ENCODE measurements at regions not wholly inside any gene's neighbourhood (a gene's known extent, or its start where the extent isn't known, plus 50 kb on each side); places are given as distances from the start of the nearest gene placed in this dataset.

DNA sequence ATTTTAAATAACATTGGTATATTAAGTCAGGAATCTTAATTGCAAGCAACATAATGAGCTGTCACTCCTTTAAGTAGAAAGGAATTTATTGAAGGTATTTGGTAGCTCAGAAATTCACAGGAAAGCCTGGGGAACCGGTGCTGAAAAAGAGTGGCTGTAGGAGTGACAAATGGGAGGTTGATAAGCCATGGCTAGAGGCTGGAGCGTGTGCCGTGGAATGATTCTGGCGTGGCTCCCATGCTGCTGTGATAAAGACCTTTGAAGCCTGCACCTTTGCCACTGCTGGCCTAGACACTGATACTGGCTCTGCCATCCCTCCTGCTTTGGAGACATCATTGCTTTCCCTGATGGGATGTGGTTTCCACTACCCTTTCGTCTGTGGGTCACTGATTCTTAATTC lies 65.7 kb upstream of the ATG10 start:
- TF ChIP-seq RCOR1 (IDR thresholded peaks at IDR 0.05; ENCODE audit: insufficient replicate concordance, low read length), result no peak
- no peak for TF ChIP-seq CEBPB (IDR thresholded peaks at IDR 0.05; ENCODE audit: low read depth, low read length)
- TF ChIP-seq BHLHE40 (IDR thresholded peaks at IDR 0.05; ENCODE audit: low read depth, low read length), result no peak
- TF ChIP-seq POLR2A (IDR thresholded peaks at IDR 0.05; ENCODE audit: low read depth, low read length), result no peak
- no peak for TF ChIP-seq MXI1 (IDR thresholded peaks at IDR 0.05; ENCODE audit: borderline replicate concordance, low read depth, low read length)
- TF ChIP-seq CHD1 (IDR thresholded peaks at IDR 0.05; ENCODE audit: low read depth, low read length), result no peak
- TF ChIP-seq RAD21 (IDR thresholded peaks at IDR 0.05; ENCODE audit: low read length), result no peak
- TF ChIP-seq, protein P1, sequence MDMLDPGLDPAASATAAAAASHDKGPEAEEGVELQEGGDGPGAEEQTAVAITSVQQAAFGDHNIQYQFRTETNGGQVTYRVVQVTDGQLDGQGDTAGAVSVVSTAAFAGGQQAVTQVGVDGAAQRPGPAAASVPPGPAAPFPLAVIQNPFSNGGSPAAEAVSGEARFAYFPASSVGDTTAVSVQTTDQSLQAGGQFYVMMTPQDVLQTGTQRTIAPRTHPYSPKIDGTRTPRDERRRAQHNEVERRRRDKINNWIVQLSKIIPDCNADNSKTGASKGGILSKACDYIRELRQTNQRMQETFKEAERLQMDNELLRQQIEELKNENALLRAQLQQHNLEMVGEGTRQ (IDR thresholded peaks at IDR 0.05; ENCODE audit: low read depth, low read length), result no peak
- TF ChIP-seq RFX5 (IDR thresholded peaks at IDR 0.05; ENCODE audit: low read depth, low read length), result no peak
- TF ChIP-seq, protein P2, sequence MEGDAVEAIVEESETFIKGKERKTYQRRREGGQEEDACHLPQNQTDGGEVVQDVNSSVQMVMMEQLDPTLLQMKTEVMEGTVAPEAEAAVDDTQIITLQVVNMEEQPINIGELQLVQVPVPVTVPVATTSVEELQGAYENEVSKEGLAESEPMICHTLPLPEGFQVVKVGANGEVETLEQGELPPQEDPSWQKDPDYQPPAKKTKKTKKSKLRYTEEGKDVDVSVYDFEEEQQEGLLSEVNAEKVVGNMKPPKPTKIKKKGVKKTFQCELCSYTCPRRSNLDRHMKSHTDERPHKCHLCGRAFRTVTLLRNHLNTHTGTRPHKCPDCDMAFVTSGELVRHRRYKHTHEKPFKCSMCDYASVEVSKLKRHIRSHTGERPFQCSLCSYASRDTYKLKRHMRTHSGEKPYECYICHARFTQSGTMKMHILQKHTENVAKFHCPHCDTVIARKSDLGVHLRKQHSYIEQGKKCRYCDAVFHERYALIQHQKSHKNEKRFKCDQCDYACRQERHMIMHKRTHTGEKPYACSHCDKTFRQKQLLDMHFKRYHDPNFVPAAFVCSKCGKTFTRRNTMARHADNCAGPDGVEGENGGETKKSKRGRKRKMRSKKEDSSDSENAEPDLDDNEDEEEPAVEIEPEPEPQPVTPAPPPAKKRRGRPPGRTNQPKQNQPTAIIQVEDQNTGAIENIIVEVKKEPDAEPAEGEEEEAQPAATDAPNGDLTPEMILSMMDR (conservative IDR thresholded peaks at IDR 0.05; ENCODE audit: low read depth, low read length), result no peak
- no peak for TF ChIP-seq NFE2L2 (IDR thresholded peaks at IDR 0.05; ENCODE audit: low read depth, low read length)
- TF ChIP-seq FOS (IDR thresholded peaks at IDR 0.05; ENCODE audit: low read depth, low read length), result no peak
- Histone ChIP-seq H4K8ac (ENCODE audit: low read depth in 2 of 2, low read length in 2 of 2) (no peak overlapping the region), H3K27me3 (ENCODE audit: control insufficient read depth, insufficient read depth, low read length) (no peaks in the 10 kb centered on the region; the same call in 1 of the 2 replicates), H4K5ac (ENCODE audit: low read depth, low read length) (no peak overlapping the region), H2BK15ac (ENCODE audit: low read depth, low read length) (no peak overlapping the region), H2BK20ac (ENCODE audit: low read depth, low read length) (no peak overlapping the region), H3K4me3 (ENCODE audit: insufficient read depth, low read depth, low read length) (no peak overlapping the region), H2AK5ac (ENCODE audit: low read depth, low read length) (peak overlapping the region; percentile 58; the same call in 1 of the 2 replicates), H3K9ac (ENCODE audit: low read depth, low read length) (no peak overlapping the region), H2AFZ (replicated peaks; ENCODE audit: low read length, poor library complexity) (no peak overlapping the region), H3K9me1 (ENCODE audit: insufficient read depth, low read length) (peaks cover 6% of the 10 kb centered on the region; the same call in 1 of the 2 replicates), H2BK120ac (ENCODE audit: low read depth, low read length) (no peak overlapping the region), H3K4me2 (ENCODE audit: low read depth, low read length) (no peak overlapping the region), H3K14ac (replicated peaks; ENCODE audit: low read depth, low read length) (no peak overlapping the region), H3K9me3 (ENCODE audit: control insufficient read depth, insufficient read depth, low read length) (0 out of 2 replicates have a peak, but pooled peaks cover 2% of the 10 kb centered on the region), H3K4me1 (ENCODE audit: control insufficient read depth, insufficient read depth, low read length) (peaks cover 3% of the 10 kb centered on the region; the same call in 1 of the 2 replicates), H3K4ac (ENCODE audit: low read depth, low read length) (no peak overlapping the region), H3K36me3 (ENCODE audit: control insufficient read depth, insufficient read depth, low read length) (no peaks in the 10 kb centered on the region), H3K23ac (ENCODE audit: low read depth, low read length) (no peak overlapping the region), H3K18ac (ENCODE audit: low read depth, low read length) (no peak overlapping the region), H2AK9ac (replicated peaks; ENCODE audit: low read depth, low read length, poor library complexity) (no peak overlapping the region), H2BK5ac (ENCODE audit: low read depth, low read length, poor library complexity, severe bottlenecking) (no peak overlapping the region), H4K20me1 (ENCODE audit: insufficient read depth, low read length) (no peaks in the 10 kb centered on the region), H4K91ac (ENCODE audit: insufficient read depth, low read depth, low read length) (no peak overlapping the region), H3K56ac (ENCODE audit: extremely low read depth, insufficient read depth, low read length) (no peak overlapping the region), H3K27ac (ENCODE audit: insufficient read depth, low read length) (no peak overlapping the region), H3K79me1 (ENCODE audit: low read depth in 1 of 2, low read length in 2 of 2) (no peaks in the 10 kb centered on the region)
- POLR2A ChIA-PET (ENCODE audit: unreplicated experiment), result no interaction called here
- CTCF ChIA-PET, result no interaction called here
- DNase-seq, result no peak
- no TSS peak for BruUV-seq (replicated peaks)
- intact Hi-C loops (cut with micrococcal nuclease) (no loop called here), in situ Hi-C loops (cut with MboI; ENCODE audit: low sequenced_read_pairs) (no loop called here), dilution Hi-C loops (cut with HindIII; ENCODE audit: low sequenced_read_pairs, unreplicated experiment) (no loop called here)
- WGBS, 2 experiments (ENCODE audit: extremely low coverage in 2 of 2, insufficient read length in 1 of 2), result no CpG with 5 or more reads among the region's 5 CpGs
- ATAC-seq (ENCODE audit: low read depth), result no peak
